ENCODE measurements at regions not wholly inside any gene's neighbourhood (a gene's known extent, or its start where the extent isn't known, plus 50 kb on each side); places are given as distances from the start of the nearest gene placed in this dataset.
"Not testable (repeated sequence)": the region's sequence is repeated elsewhere in the genome, so short reads cannot be mapped to it uniquely, and the experiment has no call there.

- Histone ChIP-seq H3K27me3 (no peaks in the 10 kb centered on the region), H3K9me3 (no peaks in the 10 kb centered on the region), H3K4me3 (no peak overlapping the region), H3K27ac (peak overlapping the region; percentile 42 to 78 (median 58)), H3K36me3 (no peaks in the 10 kb centered on the region), H3K4me1 (peaks cover 0 to 17% of the 10 kb centered on the region in 2 donors)
- in situ Hi-C loops (cut with MboI; ENCODE audit: low sequenced_read_pairs in 4 of 4) (no loop called here), intact Hi-C loops (cut with DNase I; ENCODE audit: low total_unique reads) (no loop called here)
- peak; percentile 49 to 60 for DNase-seq
- no peak for TF ChIP-seq POLR2A (IDR thresholded peaks at IDR 0.05)
- TF ChIP-seq CTCF (IDR thresholded peaks at IDR 0.05 in 4 of 5, conservative IDR thresholded peaks at IDR 0.05 in 1 of 5) = no peak
- peak; percentile 95 to 98 for ATAC-seq
Observed at GRCh38 chr2:129404000-129404685, 575.3 kb upstream of the RAB6C start.

- Histone ChIP-seq H3K4me3 (no peak overlapping the region), H3K27ac (no peak overlapping the region), H3K27me3 (no peaks in the 10 kb centered on the region), H3K4me1 (peaks cover 0 to 13% of the 10 kb centered on the region in 2 donors), H3K9me3 (no peaks in the 10 kb centered on the region), H3K36me3 (no peaks in the 10 kb centered on the region)
- intact Hi-C loops (cut with DNase I; ENCODE audit: low total_unique reads) (no loop called here), in situ Hi-C loops (cut with MboI; ENCODE audit: low sequenced_read_pairs in 4 of 4) (no loop called here)
- ATAC-seq = no peak
- no peak for TF ChIP-seq CTCF (IDR thresholded peaks at IDR 0.05 in 4 of 5, conservative IDR thresholded peaks at IDR 0.05 in 1 of 5)
- no peak for TF ChIP-seq POLR2A (IDR thresholded peaks at IDR 0.05)
- no peak for DNase-seq
Observed at GRCh38 chr2:129408570-129408969, 570.9 kb upstream of the RAB6C start.

GRCh38 chr2:129417041-129417440, 562.4 kb upstream of the RAB6C start:
- DNase-seq; H3K27me3 ChIP-seq; intact Hi-C loops (cut with DNase I; ENCODE audit: low total_unique reads); H3K4me1 ChIP-seq; in situ Hi-C loops (cut with MboI; ENCODE audit: low sequenced_read_pairs in 4 of 4); H3K4me3 ChIP-seq; H3K9me3 ChIP-seq; H3K36me3 ChIP-seq; ATAC-seq; H3K27ac ChIP-seq: not testable (repeated sequence)

DNA sequence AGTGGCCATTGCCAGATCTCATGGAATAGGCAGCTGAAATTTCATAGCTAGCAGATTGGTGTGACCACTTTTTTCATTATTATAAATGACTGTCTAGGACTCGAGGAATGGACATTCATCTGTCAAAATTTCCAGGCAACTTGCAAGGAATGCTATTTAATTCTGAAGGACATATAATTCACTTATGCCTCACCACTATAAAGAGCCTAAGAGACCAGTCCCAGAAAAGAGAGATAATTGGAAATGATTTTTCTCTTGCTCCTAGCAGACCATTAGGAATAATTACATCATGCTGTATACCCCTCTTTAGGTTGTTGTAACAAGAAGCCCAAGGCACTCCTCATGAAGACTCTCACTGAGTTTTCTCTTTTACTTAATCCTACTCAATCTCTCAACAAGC, 557.4 kb upstream of the RAB6C start:
- H3K27ac ChIP-seq = no peak overlapping the region
- H3K27me3 ChIP-seq = no peaks in the 10 kb centered on the region
- DNase-seq (no peak), ATAC-seq (no peak)
- no peaks in the 10 kb centered on the region for H3K4me1 ChIP-seq
- no peaks in the 10 kb centered on the region for H3K9me3 ChIP-seq
- H3K36me3 ChIP-seq = no peaks in the 10 kb centered on the region
- in situ Hi-C loops (cut with MboI; ENCODE audit: low sequenced_read_pairs in 4 of 4) (no loop called here), intact Hi-C loops (cut with DNase I; ENCODE audit: low total_unique reads) (no loop called here)
- H3K4me3 ChIP-seq = no peak overlapping the region
- TF ChIP-seq CTCF (IDR thresholded peaks at IDR 0.05 in 4 of 5, conservative IDR thresholded peaks at IDR 0.05 in 1 of 5) = no peak
- no peak for TF ChIP-seq POLR2A (IDR thresholded peaks at IDR 0.05)

DNA sequence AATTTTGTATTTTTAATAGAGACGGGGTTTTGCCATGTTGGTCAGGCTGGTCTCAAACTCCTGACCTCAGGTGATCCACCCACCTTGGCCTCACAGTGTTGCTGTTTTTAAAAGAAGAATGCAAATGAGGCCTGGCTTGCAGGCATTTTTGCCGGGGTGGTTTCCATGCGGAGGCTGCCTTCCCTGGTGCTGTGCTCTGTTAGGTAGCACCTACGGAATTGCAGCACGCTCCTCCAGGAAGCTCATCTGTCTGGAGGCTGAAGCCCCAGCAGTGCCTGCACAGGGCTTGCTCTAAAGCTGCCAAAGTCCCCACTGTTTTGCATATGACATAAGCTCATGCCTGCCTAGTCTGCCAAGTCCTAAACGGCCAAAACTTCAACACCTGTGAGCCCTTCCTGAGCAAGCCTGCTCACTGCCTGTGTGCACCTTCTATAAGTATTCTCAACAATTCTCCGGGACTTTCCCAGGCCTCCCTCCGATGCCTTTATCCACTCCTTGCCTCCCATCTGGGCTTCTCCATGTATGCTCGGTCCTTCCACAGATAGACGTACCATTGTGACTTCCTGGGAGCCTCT, 551.3 kb upstream of the RAB6C start:
- in situ Hi-C loops (cut with MboI; ENCODE audit: low sequenced_read_pairs in 4 of 4) (no loop called here), intact Hi-C loops (cut with DNase I; ENCODE audit: low total_unique reads) (no loop called here)
- TF ChIP-seq CTCF (IDR thresholded peaks at IDR 0.05 in 4 of 5, conservative IDR thresholded peaks at IDR 0.05 in 1 of 5) (no peak), POLR2A (IDR thresholded peaks at IDR 0.05) (no peak)
- H3K27me3 ChIP-seq = no peaks in the 10 kb centered on the region
- no peaks in the 10 kb centered on the region for H3K9me3 ChIP-seq
- H3K27ac ChIP-seq = no peak overlapping the region
- no peaks in the 10 kb centered on the region for H3K36me3 ChIP-seq
- ATAC-seq (no peak), DNase-seq (no peak)
- H3K4me1 ChIP-seq = no peaks in the 10 kb centered on the region
- H3K4me3 ChIP-seq = no peak overlapping the region
